ENCODE measurements at regions not wholly inside any gene's neighbourhood (a gene's known extent, or its start where the extent isn't known, plus 50 kb on each side); places are given as distances from the start of the nearest gene placed in this dataset.

GRCh38 chr15:69958496-69959084 lies 139.1 kb downstream of the TLE3 start:
- Histone ChIP-seq H3K4me1 (ENCODE audit: low read depth) (no peaks in the 10 kb centered on the region), H3K36me3 (ENCODE audit: low read depth) (no peaks in the 10 kb centered on the region), H3K4me3 (no peak overlapping the region), H3K9me3 (no peaks in the 10 kb centered on the region)
- TF ChIP-seq CTCF (IDR thresholded peaks at IDR 0.05) = no peak
- intact Hi-C loops (cut with DNase I, micrococcal nuclease) = no loop called here
- DNase-seq (no peak), ATAC-seq (no peak)

- DNase-seq = no peak
- H3K9me3 ChIP-seq = no peaks in the 10 kb centered on the region
Measured at GRCh38 chr15:69962561-69962960, 135.2 kb downstream of the TLE3 start.

GRCh38 chr15:69963385-69963784 lies 134.3 kb downstream of the TLE3 start:
- DNase-seq (no peak), ATAC-seq (no peak)
- Histone ChIP-seq H3K4me3 (no peak overlapping the region), H3K36me3 (ENCODE audit: low read depth) (no peaks in the 10 kb centered on the region), H3K4me1 (ENCODE audit: low read depth) (no peaks in the 10 kb centered on the region), H3K9me3 (no peaks in the 10 kb centered on the region)
- intact Hi-C loops (cut with DNase I, micrococcal nuclease) = no loop called here
- no peak for TF ChIP-seq CTCF (IDR thresholded peaks at IDR 0.05)

More at GRCh38 chr15:69962561-69962960, 135.2 kb downstream of the TLE3 start:
- ATAC-seq = no peak
- intact Hi-C loops (cut with DNase I, micrococcal nuclease) = no loop called here
- no peaks in the 10 kb centered on the region for H3K36me3 ChIP-seq (ENCODE audit: low read depth)
- no peak for TF ChIP-seq CTCF (IDR thresholded peaks at IDR 0.05)
- no peak overlapping the region for H3K4me3 ChIP-seq
- no peaks in the 10 kb centered on the region for H3K4me1 ChIP-seq (ENCODE audit: low read depth)

- no peak for DNase-seq
- no peak for ATAC-seq
- H3K9me3 ChIP-seq = no peaks in the 10 kb centered on the region
- no peaks in the 10 kb centered on the region for H3K36me3 ChIP-seq (ENCODE audit: low read depth)
- no peak for TF ChIP-seq CTCF (IDR thresholded peaks at IDR 0.05)
- intact Hi-C loops (cut with DNase I, micrococcal nuclease) = no loop called here
- H3K4me1 ChIP-seq (ENCODE audit: low read depth) = no peaks in the 10 kb centered on the region
- H3K4me3 ChIP-seq = no peak overlapping the region
Measured at GRCh38 chr15:69971771-69972170, 125.9 kb downstream of the TLE3 start.

- ATAC-seq (no peak), DNase-seq (no peak)
- intact Hi-C loops (cut with DNase I, micrococcal nuclease) = no loop called here
- no peaks in the 10 kb centered on the region for H3K36me3 ChIP-seq (ENCODE audit: low read depth)
- TF ChIP-seq CTCF (IDR thresholded peaks at IDR 0.05) = no peak
- no peaks in the 10 kb centered on the region for H3K9me3 ChIP-seq
- H3K4me1 ChIP-seq (ENCODE audit: low read depth) = no peaks in the 10 kb centered on the region
- no peak overlapping the region for H3K4me3 ChIP-seq
Measured at GRCh38 chr15:69972436-69972835, 125.3 kb downstream of the TLE3 start.

All from mucosa of descending colon (tissue), 3 donors.